ENCODE measurements at regions not wholly inside any gene's neighbourhood (a gene's known extent, or its start where the extent isn't known, plus 50 kb on each side); places are given as distances from the start of the nearest gene placed in this dataset.

GRCh38 chr10:107362306-107362705 is 197.8 kb upstream of the SORCS1 start:
- no peak for ATAC-seq
- no peak for TF ChIP-seq MAX (IDR thresholded peaks at IDR 0.05)
- no peak for TF ChIP-seq ZNF274 (IDR thresholded peaks at IDR 0.05; ENCODE audit: low read depth, low read length)
- TF ChIP-seq ZBTB33 (IDR thresholded peaks at IDR 0.05; ENCODE audit: extremely low read depth, insufficient replicate concordance, low read length) = no peak
- no peak for TF ChIP-seq CBX3 (IDR thresholded peaks at IDR 0.05; ENCODE audit: low read depth)
- no peak for TF ChIP-seq FOSL1 (IDR thresholded peaks at IDR 0.05; ENCODE audit: low read depth)
- no peak for TF ChIP-seq EZH2phosphoT487 (IDR thresholded peaks at IDR 0.05; ENCODE audit: borderline replicate concordance)
- TF ChIP-seq POLR2AphosphoS5 (IDR thresholded peaks at IDR 0.05; ENCODE audit: low read depth, low read length) = no peak
- TF ChIP-seq ZFX (IDR thresholded peaks at IDR 0.05) = no peak

GRCh38 chr10:107357033-107357432 is 192.5 kb upstream of the SORCS1 start:
- Histone ChIP-seq H3K9me3 (ENCODE audit: control insufficient read depth in 1 of 2, insufficient read depth in 1 of 2, low read depth in 1 of 2, low read length in 2 of 2) (peaks cover 31 to 34% of the 10 kb centered on the region in 2 experiments; a peak in 3 of 4 replicates), H3K36me3 (ENCODE audit: control insufficient read depth in 1 of 2, insufficient read depth in 2 of 2, low read length in 2 of 2) (no peaks in the 10 kb centered on the region; a peak in 1 of 4 replicates), H3K79me2 (ENCODE audit: insufficient read depth, low read length) (no peaks in the 10 kb centered on the region), H2AFZ (ENCODE audit: low read depth, low read length, poor library complexity, severe bottlenecking) (no peak overlapping the region), H3K27me3 (ENCODE audit: insufficient read depth, low read length) (no peaks in the 10 kb centered on the region), H3K9me2 (ENCODE audit: insufficient read depth) (no peaks in the 10 kb centered on the region), H3K4me1 (ENCODE audit: control insufficient read depth in 1 of 2, insufficient read depth in 2 of 2, low read length in 2 of 2) (no peaks in the 10 kb centered on the region), H3K27ac (ENCODE audit: low read depth, low read length) (no peak overlapping the region), H3K9ac (ENCODE audit: low read length) (no peak overlapping the region), H3K4me3 (replicated peaks in 1 of 2; ENCODE audit: low read depth in 1 of 2, low read length in 2 of 2) (no peak overlapping the region), H3K4me2 (ENCODE audit: low read length) (no peak overlapping the region), H4K20me1 (ENCODE audit: insufficient read depth) (no peaks in the 10 kb centered on the region)
- ChIA-PET POLR2A (no interaction called here), RAD21 (ENCODE audit: low non-redundant PET in 1 of 2, low total read pairs in 2 of 2, uncharacterized antibody in 2 of 2, unreplicated experiment in 2 of 2) (no interaction called here), CTCF (no interaction called here)
- DNase-seq (ENCODE audit: low read depth, low spot score) = no peak
- intact Hi-C loops (cut with micrococcal nuclease) = no loop called here
- no peak for ATAC-seq
- no TSS peak for BruUV-seq (replicated peaks)
- TF ChIP-seq POLR2A (IDR thresholded peaks at IDR 0.05; ENCODE audit: borderline replicate concordance, extremely low read depth, insufficient read depth, insufficient read length) = no peak
- TF ChIP-seq FOSL1 (IDR thresholded peaks at IDR 0.05; ENCODE audit: low read depth) = no peak
- no peak for TF ChIP-seq EZH2 (IDR thresholded peaks at IDR 0.05)
- TF ChIP-seq ZFX (IDR thresholded peaks at IDR 0.05) = no peak
- TF ChIP-seq CTCF (IDR thresholded peaks at IDR 0.05 in 2 of 3, conservative IDR thresholded peaks at IDR 0.05 in 1 of 3; ENCODE audit: borderline replicate concordance in 1 of 3, insufficient read depth in 1 of 3, low read depth in 2 of 3, low read length in 2 of 3) = no peak
- no peak for TF ChIP-seq ZBTB33 (IDR thresholded peaks at IDR 0.05; ENCODE audit: extremely low read depth, insufficient replicate concordance, low read length)
- TF ChIP-seq RAD21 (IDR thresholded peaks at IDR 0.05; ENCODE audit: low read depth) = no peak

More at GRCh38 chr10:107362306-107362705, 197.8 kb upstream of the SORCS1 start:
- Histone ChIP-seq H3K79me2 (ENCODE audit: insufficient read depth, low read length) (no peaks in the 10 kb centered on the region), H3K4me2 (ENCODE audit: low read length) (no peak overlapping the region), H2AFZ (ENCODE audit: low read depth, low read length, poor library complexity, severe bottlenecking) (no peak overlapping the region), H3K27me3 (ENCODE audit: insufficient read depth, low read length) (no peaks in the 10 kb centered on the region), H3K9me3 (ENCODE audit: control insufficient read depth in 1 of 2, insufficient read depth in 1 of 2, low read depth in 1 of 2, low read length in 2 of 2) (peaks cover 35 to 38% of the 10 kb centered on the region in 2 experiments; a peak in 3 of 4 replicates), H3K27ac (ENCODE audit: low read depth, low read length) (no peak overlapping the region), H3K9me2 (ENCODE audit: insufficient read depth) (no peaks in the 10 kb centered on the region), H3K36me3 (ENCODE audit: control insufficient read depth in 1 of 2, insufficient read depth in 2 of 2, low read length in 2 of 2) (no peaks in the 10 kb centered on the region), H3K9ac (ENCODE audit: low read length) (no peak overlapping the region), H3K4me1 (ENCODE audit: control insufficient read depth in 1 of 2, insufficient read depth in 2 of 2, low read length in 2 of 2) (no peaks in the 10 kb centered on the region), H3K4me3 (replicated peaks in 1 of 2; ENCODE audit: low read depth in 1 of 2, low read length in 2 of 2) (no peak overlapping the region), H4K20me1 (ENCODE audit: insufficient read depth) (no peaks in the 10 kb centered on the region)
- RAD21 ChIA-PET (ENCODE audit: low non-redundant PET in 1 of 2, low total read pairs in 2 of 2, uncharacterized antibody in 2 of 2, unreplicated experiment in 2 of 2) = no interaction called here
- no TSS peak for BruUV-seq (replicated peaks)
- intact Hi-C loops (cut with micrococcal nuclease) = no loop called here
- POLR2A ChIA-PET = no interaction called here
- no peak for DNase-seq (ENCODE audit: low read depth, low spot score)
- CTCF ChIA-PET = no interaction called here

Measured in HCT116 (cell line).